ENCODE measurements at regions not wholly inside any gene's neighbourhood (a gene's known extent, or its start where the extent isn't known, plus 50 kb on each side); places are given as distances from the start of the nearest gene placed in this dataset.

DNA sequence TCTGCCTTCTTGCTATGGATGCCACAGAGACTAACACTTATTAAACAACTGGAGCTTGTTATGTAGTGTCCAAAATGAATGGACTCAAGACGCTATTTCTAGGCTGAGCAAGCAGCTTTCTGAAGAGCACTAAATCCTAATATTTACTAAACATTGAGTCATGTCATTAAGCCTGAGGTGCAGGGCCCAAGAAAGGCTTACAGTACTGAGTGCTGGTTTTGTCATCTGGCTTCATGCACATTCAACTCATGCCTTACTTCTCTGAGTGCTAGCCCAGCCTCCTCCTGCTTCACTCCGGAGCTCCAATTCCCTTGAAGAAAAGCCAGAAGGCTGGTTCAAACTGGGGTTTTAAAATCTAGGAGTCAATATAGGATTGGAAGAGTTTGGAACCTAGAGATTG, 363.3 kb upstream of the CDH5 start:
- TF ChIP-seq, protein P1, sequence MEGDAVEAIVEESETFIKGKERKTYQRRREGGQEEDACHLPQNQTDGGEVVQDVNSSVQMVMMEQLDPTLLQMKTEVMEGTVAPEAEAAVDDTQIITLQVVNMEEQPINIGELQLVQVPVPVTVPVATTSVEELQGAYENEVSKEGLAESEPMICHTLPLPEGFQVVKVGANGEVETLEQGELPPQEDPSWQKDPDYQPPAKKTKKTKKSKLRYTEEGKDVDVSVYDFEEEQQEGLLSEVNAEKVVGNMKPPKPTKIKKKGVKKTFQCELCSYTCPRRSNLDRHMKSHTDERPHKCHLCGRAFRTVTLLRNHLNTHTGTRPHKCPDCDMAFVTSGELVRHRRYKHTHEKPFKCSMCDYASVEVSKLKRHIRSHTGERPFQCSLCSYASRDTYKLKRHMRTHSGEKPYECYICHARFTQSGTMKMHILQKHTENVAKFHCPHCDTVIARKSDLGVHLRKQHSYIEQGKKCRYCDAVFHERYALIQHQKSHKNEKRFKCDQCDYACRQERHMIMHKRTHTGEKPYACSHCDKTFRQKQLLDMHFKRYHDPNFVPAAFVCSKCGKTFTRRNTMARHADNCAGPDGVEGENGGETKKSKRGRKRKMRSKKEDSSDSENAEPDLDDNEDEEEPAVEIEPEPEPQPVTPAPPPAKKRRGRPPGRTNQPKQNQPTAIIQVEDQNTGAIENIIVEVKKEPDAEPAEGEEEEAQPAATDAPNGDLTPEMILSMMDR (IDR thresholded peaks at IDR 0.05; ENCODE audit: insufficient read depth, missing control alignments), result no peak
- DNase-seq (ENCODE audit: insufficient read length, low spot score) (no peak), FAIRE-seq (no peak)

DNA sequence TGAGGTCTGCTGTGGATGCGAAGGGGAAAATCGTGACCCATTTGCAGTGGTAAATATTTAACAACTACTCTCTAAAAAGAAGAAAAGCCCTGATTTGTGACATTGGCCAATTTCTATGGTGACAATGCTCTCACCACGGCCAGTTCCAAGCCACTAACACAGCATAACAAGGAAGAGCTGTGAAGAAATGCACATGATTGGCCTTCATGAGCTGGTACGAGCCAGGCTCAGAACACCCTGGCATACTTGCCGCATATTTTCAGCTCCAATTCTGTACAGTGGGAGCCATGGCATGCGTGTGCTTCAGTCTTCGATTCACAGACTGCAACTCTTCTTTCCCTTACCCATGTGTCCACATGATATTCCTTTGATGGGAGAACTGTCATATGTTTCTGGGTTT, 363.9 kb upstream of the CDH5 start:
- DNase-seq (ENCODE audit: insufficient read length, low spot score) (no peak), FAIRE-seq (no peak)
- TF ChIP-seq, protein P1 (IDR thresholded peaks at IDR 0.05; ENCODE audit: insufficient read depth, missing control alignments), result no peak

DNA sequence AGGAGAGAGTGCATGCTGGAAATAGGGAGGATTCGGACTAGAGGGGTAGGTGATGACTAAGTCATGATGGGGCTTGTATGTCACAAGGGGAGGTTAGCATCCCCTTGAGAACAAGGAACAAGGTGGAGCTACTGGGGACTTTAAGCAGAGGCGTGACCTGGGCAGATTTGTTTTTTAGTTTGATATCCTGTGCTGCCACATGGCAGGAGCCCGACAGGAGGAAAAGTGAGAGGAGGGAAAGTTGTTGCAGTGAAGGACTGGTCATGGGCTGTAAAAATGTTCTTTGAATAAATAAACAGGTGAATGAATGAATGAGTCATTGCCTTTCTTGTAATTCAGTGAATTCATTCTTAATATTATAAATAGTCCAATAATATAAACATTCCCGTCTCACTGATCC, 365.1 kb upstream of the CDH5 start:
- FAIRE-seq, result no peak
- TF ChIP-seq, protein P1 (IDR thresholded peaks at IDR 0.05; ENCODE audit: insufficient read depth, missing control alignments), result no peak
- no peak for DNase-seq (ENCODE audit: insufficient read length, low spot score)

DNA sequence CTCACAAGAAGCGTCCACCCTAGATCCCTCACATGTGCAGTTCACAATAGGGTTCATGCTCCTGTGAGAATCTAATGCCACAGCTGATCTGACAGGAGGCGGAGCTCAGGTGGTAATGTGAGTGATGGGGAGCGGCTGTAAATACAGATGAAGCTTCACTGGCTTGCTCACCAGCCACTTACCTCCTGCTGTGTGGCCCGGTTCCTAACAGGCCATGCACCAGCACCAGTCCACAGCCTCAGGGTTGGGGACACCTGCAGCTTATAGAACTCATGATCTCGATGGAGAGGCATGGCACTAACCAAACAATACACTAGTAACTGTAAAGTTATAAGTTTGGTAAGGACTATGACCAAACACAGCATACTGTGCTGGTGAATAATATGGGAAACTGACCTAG, 368.0 kb upstream of the CDH5 start:
- FAIRE-seq (no peak), DNase-seq (ENCODE audit: insufficient read length, low spot score) (no peak)
- TF ChIP-seq, protein P1 (IDR thresholded peaks at IDR 0.05; ENCODE audit: insufficient read depth, missing control alignments), result no peak

DNA sequence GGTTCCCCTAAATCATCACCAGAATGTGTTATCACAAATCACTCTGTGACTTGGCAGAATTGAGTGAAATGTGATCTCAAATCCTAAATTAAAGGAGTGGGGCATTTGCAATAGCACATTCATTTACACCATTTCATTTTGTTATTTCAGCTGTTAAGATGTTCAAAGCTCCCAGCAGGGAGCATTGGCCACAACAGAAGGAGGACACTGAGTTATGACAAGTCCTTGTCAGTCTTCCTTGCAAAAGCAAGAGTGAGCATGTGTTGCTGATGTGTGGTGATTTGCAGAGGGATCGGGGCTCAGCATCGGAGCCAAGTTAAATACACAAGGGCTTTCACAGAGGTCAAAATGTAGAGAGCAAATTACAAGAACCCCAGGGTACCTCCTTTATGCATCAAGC, 372.2 kb upstream of the CDH5 start:
- DNase-seq (ENCODE audit: insufficient read length, low spot score) (no peak), FAIRE-seq (no peak)
- TF ChIP-seq, protein P1 (IDR thresholded peaks at IDR 0.05; ENCODE audit: insufficient read depth, missing control alignments), result no peak

DNA sequence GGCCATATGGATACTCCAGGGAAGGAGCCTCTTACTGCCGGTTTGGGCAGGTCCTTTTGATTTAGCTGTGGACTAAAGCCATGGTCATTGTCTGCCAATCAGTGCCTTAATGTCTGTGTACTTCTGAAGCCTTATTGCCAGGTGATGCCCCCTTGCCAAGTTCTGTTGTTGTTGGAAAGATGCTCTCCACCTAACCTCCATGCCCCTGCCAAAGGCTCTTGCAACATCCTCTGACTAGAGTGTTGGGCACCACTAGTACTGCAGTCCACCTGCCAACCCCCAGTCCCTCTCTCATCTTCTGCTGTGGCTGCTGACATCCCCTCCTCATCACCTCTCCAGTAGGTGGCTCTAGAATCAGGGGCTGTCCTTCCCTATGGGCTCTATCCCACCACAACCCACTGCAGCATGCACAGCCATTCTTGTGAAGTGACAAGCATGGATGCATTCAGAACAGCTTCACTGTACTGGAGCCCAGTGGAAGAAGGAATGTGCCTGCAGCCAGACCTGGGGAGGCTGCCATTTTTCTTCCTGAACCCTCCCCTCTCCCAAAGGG, 375.3 kb upstream of the CDH5 start:
- FAIRE-seq (no peak), DNase-seq (ENCODE audit: insufficient read length, low spot score) (no peak)
- TF ChIP-seq, protein P1 (IDR thresholded peaks at IDR 0.05; ENCODE audit: insufficient read depth, missing control alignments), result no peak

DNA sequence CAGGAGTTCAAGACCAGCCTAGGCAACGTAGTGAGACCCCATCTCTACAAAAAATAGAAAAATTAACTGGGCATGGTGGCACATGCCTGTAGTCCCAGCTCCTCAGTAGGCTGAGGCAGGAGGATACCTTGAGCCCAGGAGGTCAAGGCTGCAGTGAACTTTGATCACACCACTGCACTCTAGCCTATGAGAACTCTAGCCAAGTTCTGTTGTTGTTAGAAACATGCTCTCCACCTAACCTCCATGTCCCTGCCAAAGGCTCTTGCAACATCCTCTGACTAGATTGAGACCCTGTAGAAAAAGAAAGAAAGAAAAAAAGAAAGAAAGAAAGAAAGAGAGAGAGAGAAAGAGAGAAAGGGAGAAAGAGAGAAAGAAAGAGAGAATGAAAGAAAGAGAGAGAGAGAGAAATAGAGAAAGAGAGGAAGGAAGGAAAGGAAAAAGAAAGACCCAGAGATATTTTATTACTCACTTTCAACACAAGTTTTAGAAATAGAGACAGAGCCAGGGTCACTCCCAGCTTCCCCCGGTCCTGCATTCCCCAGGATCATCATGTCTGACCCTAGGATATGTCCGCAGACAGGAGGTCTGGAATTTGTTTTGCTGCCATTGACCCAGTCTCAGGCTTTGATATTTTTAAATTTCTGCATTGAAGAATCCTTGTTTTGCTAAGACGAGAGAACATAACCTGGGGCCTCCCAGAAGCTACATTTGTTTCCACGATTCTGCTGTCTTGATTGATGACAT, 376.5 kb upstream of the CDH5 start:
- DNase-seq (ENCODE audit: insufficient read length, low spot score) (no peak), FAIRE-seq (no peak)
- TF ChIP-seq, protein P1 (IDR thresholded peaks at IDR 0.05; ENCODE audit: insufficient read depth, missing control alignments), result no peak

Data from D721Med (cell line).